Lung (tissue), 11 donors: ENCODE measurements at regions not wholly inside any gene's neighbourhood (a gene's known extent, or its start where the extent isn't known, plus 50 kb on each side); places are given as distances from the start of the nearest gene placed in this dataset.
A peak's percentile ranks its signal among the peaks of the same experiment; 100 is the strongest.

Experiments used
- ATAC-seq: fragments of 200-7000 bp; cut with Tn5 transposase; one replicate; pipeline ENCODE4 v1.9.1; 2020; ENCODE audit warnings: moderate number of reproducible peaks; ENCODE audit not compliant: insufficient read depth, low FRiP score
- DNase-seq, 3 donors: peaks; one replicate each; pipeline ENCODE4 v3.0.0-alpha.2; 2013 to 2017
- H3K27ac ChIP-seq, 2 donors: one replicate each; pipeline ENCODE4 v1.5.1; 2013; ENCODE audit warnings: mild to moderate bottlenecking in 2 of 2, moderate library complexity in 2 of 2, control low read depth in 1 of 2, inconsistent platforms in 1 of 2, low read depth in 1 of 2, low read length in 1 of 2
- H3K27me3 ChIP-seq, 3 donors: one replicate each; pipeline ENCODE4 v1.5.1; 2013; ENCODE audit warnings: low read length in 2 of 3; ENCODE audit not compliant: control insufficient read depth in 3 of 3, insufficient read depth in 3 of 3
- H3K36me3 ChIP-seq, 4 donors: one replicate each; pipeline ENCODE4 v1.5.1; 2013; ENCODE audit warnings: low read length in 4 of 4, mild to moderate bottlenecking in 1 of 4, moderate library complexity in 1 of 4; ENCODE audit not compliant: control insufficient read depth in 4 of 4, insufficient read depth in 4 of 4
- H3K4me1 ChIP-seq, 5 donors: one replicate each; pipeline ENCODE4 v1.5.1; 2013; ENCODE audit warnings: low read length in 5 of 5, mild to moderate bottlenecking in 2 of 5, moderate library complexity in 1 of 5; ENCODE audit not compliant: control insufficient read depth in 5 of 5, insufficient read depth in 5 of 5
- H3K4me3 ChIP-seq: one replicate; pipeline ENCODE4 v1.5.1; 2013; ENCODE audit warnings: mild to moderate bottlenecking, control low read depth, moderate library complexity
- H3K9ac ChIP-seq, 2 donors: one replicate each; pipeline ENCODE4 v1.5.1; 2013; ENCODE audit warnings: low read length in 2 of 2, control low read depth in 1 of 2; ENCODE audit not compliant: insufficient read depth in 1 of 2
- H3K9me3 ChIP-seq, 4 donors: one replicate each; pipeline ENCODE4 v1.5.1; 2013; ENCODE audit warnings: low read length in 3 of 4, mild to moderate bottlenecking in 1 of 4, moderate library complexity in 1 of 4; ENCODE audit not compliant: control insufficient read depth in 4 of 4, insufficient read depth in 3 of 4
- CTCF ChIP-seq: IDR thresholded peaks from 2 replicates; pipeline ENCODE4 v1.5.1; 2012; ENCODE audit warnings: mild to moderate bottlenecking; ENCODE audit errors: control extremely low read depth, extremely low read depth
- WGBS, 2 donors: extraction: QIAGEN DNeasy Blood & Tissue Kit; methylation state at CpG; one replicate each; pipeline ENCODE4 v1.1.7; 2013; 5-methylcytosine and 5-hydroxymethylcytosine counted together
- donor health status: control.
- donor health status: control.
- donor health status: Bipolar disorder and iron deficiency.
- donor health status: healthy.
- donor health status: DM: yes; HTN: yes; CAD: no.

GRCh38 chr2:129667577-129667976 is 311.9 kb upstream of the RAB6C start:
- no peak for TF ChIP-seq CTCF
- Histone ChIP-seq H3K9me3 (peaks cover 0 to 4% (median 0%) of the 10 kb centered on the region in 4 donors), H3K9ac (no peak overlapping the region), H3K27ac (no peak overlapping the region), H3K4me3 (no peak overlapping the region), H3K36me3 (no peaks in the 10 kb centered on the region), H3K4me1 (no peaks in the 10 kb centered on the region), H3K27me3 (peaks cover 0 to 2% (median 0%) of the 10 kb centered on the region in 3 donors)
- ATAC-seq (no peak), DNase-seq (no peak)
- 88 to 94% methylated on average over 4 of the region's 4 CpGs for WGBS, 2 donors

- ATAC-seq (no peak), DNase-seq (no peak)
- Histone ChIP-seq H3K9ac (no peak overlapping the region), H3K9me3 (peaks cover 0 to 5% (median 0%) of the 10 kb centered on the region in 4 donors), H3K4me1 (no peaks in the 10 kb centered on the region), H3K4me3 (no peak overlapping the region), H3K36me3 (no peaks in the 10 kb centered on the region), H3K27ac (no peak overlapping the region), H3K27me3 (no peaks in the 10 kb centered on the region)
- no peak for TF ChIP-seq CTCF
- WGBS, 2 donors, result 69 to 84% methylated on average over 5 of the region's 5 CpGs
These were observed 306.9 kb upstream of the RAB6C start for GRCh38 chr2:129672521-129672920.

DNA sequence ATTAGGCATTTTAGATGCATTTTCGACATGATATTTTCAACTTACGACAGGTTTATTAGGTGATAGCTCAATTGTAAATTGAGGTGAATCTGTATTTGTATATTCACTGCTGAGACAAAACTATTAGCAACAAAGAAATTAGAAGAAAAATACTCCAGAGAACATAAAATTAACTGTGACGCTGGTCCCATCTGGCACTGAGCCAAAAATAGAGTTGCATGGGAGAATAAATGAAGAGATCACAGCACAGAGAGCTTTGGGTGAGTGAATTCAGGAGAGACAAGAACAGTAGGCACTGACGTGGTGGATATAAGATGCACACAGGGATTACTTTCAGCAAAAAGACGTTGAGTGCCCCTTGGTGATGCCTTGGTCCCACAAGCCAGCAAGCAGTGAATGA is 306.2 kb upstream of the RAB6C start:
- no peaks in the 10 kb centered on the region for H3K36me3 ChIP-seq
- peak in 2 of 3 donors; percentile 3 to 6 for DNase-seq
- H3K4me1 ChIP-seq, result no peaks in the 10 kb centered on the region
- H3K27ac ChIP-seq, result no peak overlapping the region
- H3K9me3 ChIP-seq, result peaks cover 0 to 8% (median 0%) of the 10 kb centered on the region in 4 donors
- WGBS, 2 donors, result 64% methylated on average over 5 of the region's 5 CpGs
- H3K4me3 ChIP-seq, result no peak overlapping the region
- ATAC-seq, result no peak
- H3K9ac ChIP-seq, result no peak overlapping the region
- no peaks in the 10 kb centered on the region for H3K27me3 ChIP-seq
- TF ChIP-seq CTCF, result no peak
